Stomach (tissue), 4 donors: ENCODE measurements at regions not wholly inside any gene's neighbourhood (a gene's known extent, or its start where the extent isn't known, plus 50 kb on each side); places are given as distances from the start of the nearest gene placed in this dataset.

Experiments used
- POLR2A ChIP-seq, 4 donors: fragments of 450-650 bp; IDR thresholded peaks; one replicate each; pipeline ENCODE4 v1.6.1; 2016; ENCODE audit warnings: antibody characterized with exemption in 4 of 4, control low read depth in 2 of 4, mild to moderate bottlenecking in 1 of 4, moderate library complexity in 1 of 4
- POLR2AphosphoS5 ChIP-seq, 3 donors: sonication (generic); formaldehyde crosslinking; IDR thresholded peaks; one replicate each; pipeline ENCODE4 v1.6.1; 2016; ENCODE audit warnings: antibody characterized with exemption in 3 of 3
- TF ChIP-seq, protein P1 (sequence below), 7 experiments: fragments of 450-650 bp in 4 of 7; fragments of 200-600 bp in 3 of 7; sonication (generic) in 3 of 7; IDR thresholded peaks; one replicate each; pipeline ENCODE4 v1.5.1; 2016 to 2019; ENCODE audit warnings: antibody characterized with exemption in 7 of 7, control low read depth in 2 of 7, mild to moderate bottlenecking in 1 of 7

GRCh38 chr2:56834686-56835085, 650.9 kb downstream of the CCDC85A start:
- TF ChIP-seq, protein P1, sequence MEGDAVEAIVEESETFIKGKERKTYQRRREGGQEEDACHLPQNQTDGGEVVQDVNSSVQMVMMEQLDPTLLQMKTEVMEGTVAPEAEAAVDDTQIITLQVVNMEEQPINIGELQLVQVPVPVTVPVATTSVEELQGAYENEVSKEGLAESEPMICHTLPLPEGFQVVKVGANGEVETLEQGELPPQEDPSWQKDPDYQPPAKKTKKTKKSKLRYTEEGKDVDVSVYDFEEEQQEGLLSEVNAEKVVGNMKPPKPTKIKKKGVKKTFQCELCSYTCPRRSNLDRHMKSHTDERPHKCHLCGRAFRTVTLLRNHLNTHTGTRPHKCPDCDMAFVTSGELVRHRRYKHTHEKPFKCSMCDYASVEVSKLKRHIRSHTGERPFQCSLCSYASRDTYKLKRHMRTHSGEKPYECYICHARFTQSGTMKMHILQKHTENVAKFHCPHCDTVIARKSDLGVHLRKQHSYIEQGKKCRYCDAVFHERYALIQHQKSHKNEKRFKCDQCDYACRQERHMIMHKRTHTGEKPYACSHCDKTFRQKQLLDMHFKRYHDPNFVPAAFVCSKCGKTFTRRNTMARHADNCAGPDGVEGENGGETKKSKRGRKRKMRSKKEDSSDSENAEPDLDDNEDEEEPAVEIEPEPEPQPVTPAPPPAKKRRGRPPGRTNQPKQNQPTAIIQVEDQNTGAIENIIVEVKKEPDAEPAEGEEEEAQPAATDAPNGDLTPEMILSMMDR (IDR thresholded peaks at IDR 0.05), result no peak
- TF ChIP-seq POLR2AphosphoS5 (IDR thresholded peaks at IDR 0.05) (no peak), POLR2A (IDR thresholded peaks at IDR 0.05) (no peak)
